Stomach (tissue), 4 donors: ENCODE measurements at regions not wholly inside any gene's neighbourhood (a gene's known extent, or its start where the extent isn't known, plus 50 kb on each side); places are given as distances from the start of the nearest gene placed in this dataset.

ENCODE experiments used
- POLR2AphosphoS5 ChIP-seq, 3 donors: sonication (generic); formaldehyde crosslinking; IDR thresholded peaks; one replicate each; pipeline ENCODE4 v1.6.1; 2016; ENCODE audit warnings: antibody characterized with exemption in 3 of 3
- TF ChIP-seq, protein P1 (sequence below), 7 experiments: fragments of 450-650 bp in 4 of 7; fragments of 200-600 bp in 3 of 7; sonication (generic) in 3 of 7; IDR thresholded peaks; one replicate each; pipeline ENCODE4 v1.5.1; 2016 to 2019; ENCODE audit warnings: antibody characterized with exemption in 7 of 7, control low read depth in 2 of 7, mild to moderate bottlenecking in 1 of 7

DNA sequence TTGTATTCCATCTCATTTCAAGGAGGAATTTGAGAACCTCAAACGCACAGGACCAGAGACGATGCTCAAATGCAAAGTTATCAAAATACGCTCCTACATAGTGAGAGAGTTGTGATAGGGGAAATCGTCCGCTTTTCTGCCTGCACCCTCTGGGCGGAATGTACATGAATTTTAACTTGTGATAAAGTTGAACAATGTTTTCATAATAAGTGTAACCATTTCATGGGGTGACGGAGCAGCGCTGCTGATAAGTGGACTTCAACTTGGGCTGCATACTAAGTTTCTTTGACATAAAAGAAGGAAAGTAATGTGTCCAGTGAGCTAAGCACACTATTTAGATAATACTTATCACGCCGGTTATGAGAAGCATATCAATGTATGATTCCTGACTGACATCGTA, 497.5 kb upstream of the MGMT start:
- TF ChIP-seq, protein P1, sequence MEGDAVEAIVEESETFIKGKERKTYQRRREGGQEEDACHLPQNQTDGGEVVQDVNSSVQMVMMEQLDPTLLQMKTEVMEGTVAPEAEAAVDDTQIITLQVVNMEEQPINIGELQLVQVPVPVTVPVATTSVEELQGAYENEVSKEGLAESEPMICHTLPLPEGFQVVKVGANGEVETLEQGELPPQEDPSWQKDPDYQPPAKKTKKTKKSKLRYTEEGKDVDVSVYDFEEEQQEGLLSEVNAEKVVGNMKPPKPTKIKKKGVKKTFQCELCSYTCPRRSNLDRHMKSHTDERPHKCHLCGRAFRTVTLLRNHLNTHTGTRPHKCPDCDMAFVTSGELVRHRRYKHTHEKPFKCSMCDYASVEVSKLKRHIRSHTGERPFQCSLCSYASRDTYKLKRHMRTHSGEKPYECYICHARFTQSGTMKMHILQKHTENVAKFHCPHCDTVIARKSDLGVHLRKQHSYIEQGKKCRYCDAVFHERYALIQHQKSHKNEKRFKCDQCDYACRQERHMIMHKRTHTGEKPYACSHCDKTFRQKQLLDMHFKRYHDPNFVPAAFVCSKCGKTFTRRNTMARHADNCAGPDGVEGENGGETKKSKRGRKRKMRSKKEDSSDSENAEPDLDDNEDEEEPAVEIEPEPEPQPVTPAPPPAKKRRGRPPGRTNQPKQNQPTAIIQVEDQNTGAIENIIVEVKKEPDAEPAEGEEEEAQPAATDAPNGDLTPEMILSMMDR (IDR thresholded peaks at IDR 0.05) = no peak
- TF ChIP-seq POLR2AphosphoS5 (IDR thresholded peaks at IDR 0.05) = no peak
